ENCODE measurements at regions not wholly inside any gene's neighbourhood (a gene's known extent, or its start where the extent isn't known, plus 50 kb on each side); places are given as distances from the start of the nearest gene placed in this dataset.

- DNase-seq (ENCODE audit: low spot score in 2 of 2) (peak in 1 of 2 donors; percentile 3), FAIRE-seq (no peak)
These were observed 85.2 kb upstream of the ITGA4 start for GRCh38 chr2:181371782-181372645.

- DNase-seq (ENCODE audit: low spot score in 2 of 2) (no peak), FAIRE-seq (no peak)
These were observed 84.5 kb upstream of the ITGA4 start for GRCh38 chr2:181372646-181373040.

GRCh38 chr2:181374781-181375675 is 82.2 kb upstream of the ITGA4 start:
- DNase-seq (ENCODE audit: low spot score in 2 of 2) (no peak), FAIRE-seq (no peak)

- no peak for DNase-seq (ENCODE audit: low spot score in 2 of 2)
- no peak for FAIRE-seq
These were observed 80.7 kb upstream of the ITGA4 start for GRCh38 chr2:181376442-181376841.

GRCh38 chr2:181376999-181377398 is 80.2 kb upstream of the ITGA4 start:
- DNase-seq (ENCODE audit: low spot score in 2 of 2) = no peak
- FAIRE-seq = no peak

- FAIRE-seq = no peak
- DNase-seq (ENCODE audit: low spot score in 2 of 2) = no peak
These were observed 78.7 kb upstream of the ITGA4 start for GRCh38 chr2:181378491-181378890.

GRCh38 chr2:181380581-181380980 is 76.6 kb upstream of the ITGA4 start:
- no peak for DNase-seq (ENCODE audit: low spot score in 2 of 2)

GRCh38 chr2:181384923-181385322 is 72.3 kb upstream of the ITGA4 start:
- DNase-seq (ENCODE audit: low spot score in 2 of 2) (no peak), FAIRE-seq (no peak)

More at GRCh38 chr2:181380581-181380980, 76.6 kb upstream of the ITGA4 start:
- no peak for FAIRE-seq

- no peak for DNase-seq (ENCODE audit: low spot score in 2 of 2)
- FAIRE-seq = no peak
These were observed 67.7 kb upstream of the ITGA4 start for GRCh38 chr2:181389524-181389923.

GRCh38 chr2:181393472-181393871 is 63.7 kb upstream of the ITGA4 start:
- DNase-seq (ENCODE audit: low spot score in 2 of 2) = peak in 1 of 2 donors; percentile 14
- FAIRE-seq = no peak

- no peak for FAIRE-seq
- no peak for DNase-seq (ENCODE audit: low spot score in 2 of 2)
These were observed 62.3 kb upstream of the ITGA4 start for GRCh38 chr2:181394741-181395437.

- FAIRE-seq (no peak), DNase-seq (ENCODE audit: low spot score in 2 of 2) (no peak)
These were observed 61.3 kb upstream of the ITGA4 start for GRCh38 chr2:181395851-181396250.

- FAIRE-seq (no peak), DNase-seq (ENCODE audit: low spot score in 2 of 2) (no peak)
These were observed 60.7 kb upstream of the ITGA4 start for GRCh38 chr2:181396256-181397123.

- DNase-seq (ENCODE audit: low spot score in 2 of 2) (no peak), FAIRE-seq (no peak)
These were observed 59.9 kb upstream of the ITGA4 start for GRCh38 chr2:181397331-181397730.

- FAIRE-seq (no peak), DNase-seq (ENCODE audit: low spot score in 2 of 2) (no peak)
These were observed 59.2 kb upstream of the ITGA4 start for GRCh38 chr2:181398000-181398399.

- DNase-seq (ENCODE audit: low spot score in 2 of 2) (no peak), FAIRE-seq (no peak)
These were observed 58.2 kb upstream of the ITGA4 start for GRCh38 chr2:181399027-181399426.

GRCh38 chr2:181404472-181404871 is 52.7 kb upstream of the ITGA4 start:
- DNase-seq (ENCODE audit: low spot score in 2 of 2) (no peak), FAIRE-seq (no peak)

- FAIRE-seq (no peak), DNase-seq (ENCODE audit: low spot score in 2 of 2) (no peak)
These were observed 50.0 kb upstream of the ITGA4 start for GRCh38 chr2:181407171-181407570.
